Stimulated activated memory B cell treated with anti-CD40 and anti-IgM and Interleukin-4, amounts not matched to agents 10 μg/mL and 1 μg/mL and 100 μg/mL, for 72 hours (primary cell): ENCODE measurements at regions not wholly inside any gene's neighbourhood (a gene's known extent, or its start where the extent isn't known, plus 50 kb on each side); places are given as distances from the start of the nearest gene placed in this dataset.
"Not testable (repeated sequence)": the region's sequence is repeated elsewhere in the genome, so short reads cannot be mapped to it uniquely, and the experiment has no call there.

Experiments used
- ATAC-seq: fragments of 150-1000 bp; cut with Tn5 transposase; 2 replicates; pipeline ENCODE4 v1.10.0; 2021
- H3K27ac Mint-ChIP-seq: one replicate; pipeline ENCODE4 v1.8.0; 2022; ENCODE audit warnings: mild to moderate bottlenecking, mixed read lengths
- H3K27me3 Mint-ChIP-seq: one replicate; pipeline ENCODE4 v1.8.0; 2022; ENCODE audit warnings: mixed read lengths
- H3K36me3 Mint-ChIP-seq: one replicate; pipeline ENCODE4 v1.8.0; 2022; ENCODE audit warnings: mixed read lengths
- H3K4me1 Mint-ChIP-seq: one replicate; pipeline ENCODE4 v1.8.0; 2022; ENCODE audit warnings: mixed read lengths
- H3K4me3 Mint-ChIP-seq: one replicate; pipeline ENCODE4 v1.8.0; 2022; ENCODE audit warnings: mild to moderate bottlenecking, moderate library complexity, mixed read lengths
- H3K9me3 Mint-ChIP-seq: one replicate; pipeline ENCODE4 v1.8.0; 2022; ENCODE audit warnings: mixed read lengths

GRCh38 chr6:169119669-169120068, 134.0 kb downstream of the THBS2 start:
- Mint-ChIP-seq H3K36me3 (no peaks in the 10 kb centered on the region), H3K9me3 (no peaks in the 10 kb centered on the region), H3K27ac (no peak overlapping the region), H3K4me1 (peaks cover 5% of the 10 kb centered on the region), H3K4me3 (no peak overlapping the region), H3K27me3 (peaks cover 21% of the 10 kb centered on the region)
- ATAC-seq = no peak

GRCh38 chr6:169118346-169118830, 135.3 kb downstream of the THBS2 start:
- ATAC-seq = no peak
- no peak overlapping the region for H3K4me3 Mint-ChIP-seq
- H3K36me3 Mint-ChIP-seq = no peaks in the 10 kb centered on the region
- H3K27me3 Mint-ChIP-seq = peaks cover 21% of the 10 kb centered on the region
- H3K27ac Mint-ChIP-seq = no peak overlapping the region
- H3K9me3 Mint-ChIP-seq = no peaks in the 10 kb centered on the region
- peaks cover 5% of the 10 kb centered on the region for H3K4me1 Mint-ChIP-seq

GRCh38 chr6:169117663-169118062, 136.0 kb downstream of the THBS2 start:
- H3K36me3 Mint-ChIP-seq = no peaks in the 10 kb centered on the region
- H3K9me3 Mint-ChIP-seq = no peaks in the 10 kb centered on the region
- peaks cover 21% of the 10 kb centered on the region for H3K27me3 Mint-ChIP-seq
- ATAC-seq = no peak
- no peak overlapping the region for H3K4me3 Mint-ChIP-seq
- H3K4me1 Mint-ChIP-seq = peaks cover 5% of the 10 kb centered on the region
- H3K27ac Mint-ChIP-seq = no peak overlapping the region

- no peak overlapping the region for H3K27ac Mint-ChIP-seq
- peaks cover 5% of the 10 kb centered on the region for H3K4me1 Mint-ChIP-seq
- H3K36me3 Mint-ChIP-seq = no peaks in the 10 kb centered on the region
- ATAC-seq = no peak
- H3K27me3 Mint-ChIP-seq = peaks cover 12% of the 10 kb centered on the region
- H3K4me3 Mint-ChIP-seq = no peak overlapping the region
- no peaks in the 10 kb centered on the region for H3K9me3 Mint-ChIP-seq
Observed at GRCh38 chr6:169115632-169116031, 138.0 kb downstream of the THBS2 start.

- not testable (repeated sequence) for H3K36me3 Mint-ChIP-seq, H3K27ac Mint-ChIP-seq, H3K4me1 Mint-ChIP-seq, H3K4me3 Mint-ChIP-seq, H3K9me3 Mint-ChIP-seq, ATAC-seq
- H3K27me3 Mint-ChIP-seq = peaks cover 12% of the 10 kb centered on the region
Observed at GRCh38 chr6:169114632-169115031, 139.0 kb downstream of the THBS2 start.

- Mint-ChIP-seq H3K36me3 (no peaks in the 10 kb centered on the region), H3K27ac (no peak overlapping the region), H3K4me3 (no peak overlapping the region), H3K9me3 (peaks cover 7% of the 10 kb centered on the region), H3K27me3 (no peaks in the 10 kb centered on the region), H3K4me1 (peaks cover 5% of the 10 kb centered on the region)
- peak; percentile 60 for ATAC-seq
Observed at GRCh38 chr6:169112483-169113320, 140.9 kb downstream of the THBS2 start.

GRCh38 chr6:169111203-169111602, 142.4 kb downstream of the THBS2 start:
- Mint-ChIP-seq H3K4me1 (peaks cover 5% of the 10 kb centered on the region), H3K27me3 (no peaks in the 10 kb centered on the region)

GRCh38 chr6:169109411-169110220, 144.0 kb downstream of the THBS2 start:
- Mint-ChIP-seq H3K4me3 (no peak overlapping the region), H3K36me3 (no peaks in the 10 kb centered on the region), H3K9me3 (peaks cover 7% of the 10 kb centered on the region), H3K27ac (no peak overlapping the region), H3K27me3 (no peaks in the 10 kb centered on the region), H3K4me1 (no peaks in the 10 kb centered on the region)
- ATAC-seq = no peak

More at GRCh38 chr6:169111203-169111602, 142.4 kb downstream of the THBS2 start:
- no peak for ATAC-seq
- H3K27ac Mint-ChIP-seq = no peak overlapping the region
- peaks cover 7% of the 10 kb centered on the region for H3K9me3 Mint-ChIP-seq
- H3K36me3 Mint-ChIP-seq = no peaks in the 10 kb centered on the region
- H3K4me3 Mint-ChIP-seq = no peak overlapping the region

GRCh38 chr6:169108753-169109152, 144.9 kb downstream of the THBS2 start:
- Mint-ChIP-seq H3K27ac (no peak overlapping the region), H3K36me3 (no peaks in the 10 kb centered on the region), H3K9me3 (peaks cover 7% of the 10 kb centered on the region), H3K4me1 (no peaks in the 10 kb centered on the region), H3K4me3 (no peak overlapping the region), H3K27me3 (no peaks in the 10 kb centered on the region)
- ATAC-seq = no peak

- H3K36me3 Mint-ChIP-seq = no peaks in the 10 kb centered on the region
- no peak overlapping the region for H3K27ac Mint-ChIP-seq
- no peak overlapping the region for H3K4me3 Mint-ChIP-seq
- H3K9me3 Mint-ChIP-seq = peaks cover 7% of the 10 kb centered on the region
- H3K4me1 Mint-ChIP-seq = no peaks in the 10 kb centered on the region
- ATAC-seq = no peak
- H3K27me3 Mint-ChIP-seq = no peaks in the 10 kb centered on the region
Observed at GRCh38 chr6:169106176-169106575, 147.5 kb downstream of the THBS2 start.

- Mint-ChIP-seq H3K36me3 (no peaks in the 10 kb centered on the region), H3K9me3 (no peaks in the 10 kb centered on the region), H3K4me1 (no peaks in the 10 kb centered on the region)
Observed at GRCh38 chr6:169101981-169102380, 151.7 kb downstream of the THBS2 start.

GRCh38 chr6:169101036-169101805, 152.4 kb downstream of the THBS2 start:
- Mint-ChIP-seq H3K9me3 (no peaks in the 10 kb centered on the region), H3K27me3 (peaks cover 9% of the 10 kb centered on the region), H3K4me3 (no peak overlapping the region), H3K36me3 (no peaks in the 10 kb centered on the region), H3K27ac (no peak overlapping the region), H3K4me1 (no peaks in the 10 kb centered on the region)
- ATAC-seq = no peak

More at GRCh38 chr6:169101981-169102380, 151.7 kb downstream of the THBS2 start:
- Mint-ChIP-seq H3K27ac (no peak overlapping the region), H3K27me3 (peaks cover 9% of the 10 kb centered on the region), H3K4me3 (no peak overlapping the region)
- no peak for ATAC-seq

GRCh38 chr6:169099411-169100202, 154.0 kb downstream of the THBS2 start:
- H3K27me3 Mint-ChIP-seq = peaks cover 9% of the 10 kb centered on the region
- no peak overlapping the region for H3K4me3 Mint-ChIP-seq
- H3K27ac Mint-ChIP-seq = no peak overlapping the region
- H3K9me3 Mint-ChIP-seq = no peaks in the 10 kb centered on the region
- H3K36me3 Mint-ChIP-seq = no peaks in the 10 kb centered on the region
- H3K4me1 Mint-ChIP-seq = no peaks in the 10 kb centered on the region
- no peak for ATAC-seq

- not testable (repeated sequence) for H3K9me3 Mint-ChIP-seq, H3K36me3 Mint-ChIP-seq, ATAC-seq, H3K4me1 Mint-ChIP-seq, H3K4me3 Mint-ChIP-seq, H3K27ac Mint-ChIP-seq, H3K27me3 Mint-ChIP-seq
Observed at GRCh38 chr6:169098651-169099050, 155.0 kb downstream of the THBS2 start.
